ENCODE measurements at regions not wholly inside any gene's neighbourhood (a gene's known extent, or its start where the extent isn't known, plus 50 kb on each side); places are given as distances from the start of the nearest gene placed in this dataset.

DNA sequence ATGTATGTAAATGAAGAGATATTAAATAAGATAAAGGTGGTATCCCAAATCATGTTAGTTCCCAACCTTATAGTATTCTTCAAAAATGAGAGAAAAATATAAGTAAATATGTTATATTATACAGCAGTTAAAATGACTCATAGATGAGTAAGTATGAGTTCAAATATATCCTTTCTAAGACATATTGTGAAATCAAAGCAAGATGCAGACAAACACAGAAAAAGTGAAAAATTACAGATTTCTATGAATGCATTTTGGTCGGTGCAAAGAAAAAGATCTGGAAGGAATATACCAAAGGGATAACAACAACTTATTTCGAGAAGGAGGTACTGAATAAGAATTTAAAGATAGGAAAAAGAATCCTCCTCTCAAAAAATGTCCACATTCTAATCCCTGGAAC is 181.2 kb upstream of the TTC14 start:
- no peak for ATAC-seq
- Histone ChIP-seq H3K27ac (ENCODE audit: extremely low read depth, low read depth, low read length) (no peak overlapping the region), H3K27me3 (ENCODE audit: control insufficient read depth in 2 of 2, insufficient read depth in 2 of 2, low read length in 2 of 2) (no peaks in the 10 kb centered on the region), H3K36me3 (ENCODE audit: control insufficient read depth, insufficient read depth, low read length) (no peaks in the 10 kb centered on the region), H3K4me2 (ENCODE audit: insufficient read depth, low read length) (no peak overlapping the region), H3K4me3 (no peak overlapping the region), H4K20me1 (replicated peaks; ENCODE audit: control insufficient read depth, insufficient read depth, low read length) (no peaks in the 10 kb centered on the region), H2AFZ (ENCODE audit: low read depth, low read length) (no peak overlapping the region), H3K4me1 (replicated peaks in 1 of 2; ENCODE audit: control insufficient read depth in 2 of 2, insufficient read depth in 2 of 2, low read length in 2 of 2) (no peaks in the 10 kb centered on the region), H3K79me2 (ENCODE audit: control insufficient read depth, insufficient read depth, low read length) (no peaks in the 10 kb centered on the region), H3K9me3 (replicated peaks; ENCODE audit: control insufficient read depth, insufficient read depth, low read depth, low read length) (no peaks in the 10 kb centered on the region), H3K9me1 (ENCODE audit: control insufficient read depth, insufficient read depth, low read length) (no peaks in the 10 kb centered on the region), H3K9ac (ENCODE audit: insufficient read depth in 1 of 2, low read depth in 2 of 2, low read length in 2 of 2) (no peak overlapping the region)
- intact Hi-C loops (cut with micrococcal nuclease) (no loop called here), in situ Hi-C loops (cut with MboI) (no loop called here)
- FAIRE-seq: no peak
- no peak for DNase-seq (ENCODE audit: extremely low read depth in 1 of 4, low spot score in 3 of 4)
- no TSS peak for BruUV-seq (replicated peaks)
- 0% methylated on average over 2 of the region's 2 CpGs for WGBS (ENCODE audit: insufficient coverage, low coverage, missing lambda C conversion rate)
- CTCF ChIA-PET (ENCODE audit: low intra/inter-chr PET ratio): no interaction called here
- TF ChIP-seq DMBX1 (CRISPR knock-in tag; IDR thresholded peaks at IDR 0.05; ENCODE audit: borderline replicate concordance) (no peak), YBX1 (IDR thresholded peaks at IDR 0.05) (no peak), MYC (IDR thresholded peaks at IDR 0.05; ENCODE audit: low read depth, low read length) (no peak), MYC (CRISPR knock-in tag; IDR thresholded peaks at IDR 0.05; ENCODE audit: borderline replicate concordance, low read depth) (no peak), RB1 (IDR thresholded peaks at IDR 0.05; ENCODE audit: low read depth) (no peak), KDM4B (IDR thresholded peaks at IDR 0.05; ENCODE audit: borderline replicate concordance in 2 of 2, low read depth in 1 of 2) (no peak), U2AF2 (optimal IDR thresholded peaks at IDR 0.05; ENCODE audit: low read depth, low read length) (no peak), E2F3 (CRISPR knock-in tag; IDR thresholded peaks at IDR 0.05) (no peak), MED1 (CRISPR knock-in tag; IDR thresholded peaks at IDR 0.05; ENCODE audit: borderline replicate concordance) (no peak), CHD1 (IDR thresholded peaks at IDR 0.05; ENCODE audit: low read length) (no peak), NFIX (CRISPR knock-in tag; IDR thresholded peaks at IDR 0.05; ENCODE audit: low read depth) (no peak), ZNF121 (CRISPR knock-in tag; conservative IDR thresholded peaks at IDR 0.05) (no peak)
- POLR2A ChIA-PET: no interaction called here
